HG03521 (cell line): ENCODE measurements at regions not wholly inside any gene's neighbourhood (a gene's known extent, or its start where the extent isn't known, plus 50 kb on each side); places are given as distances from the start of the nearest gene placed in this dataset.

ENCODE experiments used
- ATAC-seq: cut with Tn5 transposase; IDR thresholded peaks from one replicate; pipeline ENCODE4 v1.9.1; 2021; ENCODE audit warnings: mild to moderate bottlenecking, moderate library complexity; ENCODE audit not compliant: unreplicated experiment

DNA sequence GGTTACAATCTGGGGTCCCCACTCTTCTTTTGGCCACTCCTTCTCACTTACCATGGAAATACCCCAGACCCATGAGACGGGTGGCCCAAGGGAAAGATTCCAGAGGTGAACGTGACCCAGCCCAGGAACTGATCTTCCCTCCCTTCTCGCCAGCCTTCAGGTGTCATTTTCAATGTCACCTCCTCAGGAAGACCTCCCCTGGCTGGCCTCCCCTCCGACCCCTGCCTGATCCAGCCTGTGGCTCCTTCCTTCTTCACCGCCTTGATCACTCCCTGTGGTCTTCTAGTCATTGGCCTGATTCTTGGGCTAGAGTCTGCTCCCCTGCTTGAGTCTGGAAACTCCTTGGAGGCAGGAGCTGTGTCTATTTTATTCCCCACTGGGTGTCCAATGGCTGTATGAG is 146.1 kb downstream of the SMAD6 start:
- ATAC-seq, result no peak

DNA sequence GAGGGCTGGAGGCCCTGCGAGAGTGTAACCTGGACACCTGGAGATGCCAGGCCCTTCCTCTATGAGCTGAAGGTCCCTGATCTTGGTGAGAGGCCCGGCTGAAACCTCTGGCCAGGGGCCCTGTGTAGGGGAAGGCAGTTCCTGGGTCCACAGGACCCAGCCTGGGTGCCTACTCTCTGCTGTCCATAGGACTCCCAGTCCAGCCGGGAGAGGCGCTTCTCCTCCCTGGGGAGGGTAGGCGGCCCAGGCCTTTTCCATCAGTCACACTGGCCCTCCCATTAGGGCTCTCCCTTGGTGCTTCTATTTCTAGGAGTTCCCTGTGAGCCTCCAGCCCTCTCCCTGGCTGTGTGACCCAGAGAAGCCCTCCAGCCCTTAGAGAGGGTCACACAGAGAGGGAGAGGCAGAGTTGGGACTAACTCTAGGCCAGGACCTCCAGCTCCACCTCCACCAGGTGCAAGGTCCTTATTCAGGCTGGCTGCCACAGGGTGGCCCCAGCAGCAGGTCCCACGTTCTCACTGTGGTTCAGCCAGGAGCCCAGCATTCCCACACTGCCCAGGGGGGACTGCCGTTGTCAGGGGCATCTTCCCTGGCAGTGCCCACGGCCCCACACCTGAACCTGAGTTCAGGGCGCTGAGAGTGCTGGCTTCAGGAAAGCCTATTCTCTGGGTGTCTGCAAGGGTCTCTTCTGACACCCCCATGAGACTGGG is 146.8 kb downstream of the SMAD6 start:
- ATAC-seq, result no peak

DNA sequence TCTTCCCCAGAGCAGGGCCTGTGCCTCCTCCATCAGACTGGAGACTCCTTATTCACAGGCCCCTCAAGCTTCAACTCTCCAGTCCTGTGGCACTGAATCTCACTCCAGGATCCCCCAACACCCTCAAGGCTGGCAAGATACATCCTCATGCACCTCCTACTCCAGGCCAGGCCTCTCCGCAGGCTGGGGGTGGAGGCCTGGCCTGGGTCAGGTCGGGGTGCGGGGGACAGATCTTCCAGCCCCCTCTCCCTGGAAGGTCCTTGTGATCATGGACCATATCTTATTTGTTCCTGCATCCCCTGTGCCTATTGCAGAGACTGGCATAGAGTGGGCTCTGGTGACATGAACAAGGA is 147.3 kb downstream of the SMAD6 start:
- no peak for ATAC-seq

DNA sequence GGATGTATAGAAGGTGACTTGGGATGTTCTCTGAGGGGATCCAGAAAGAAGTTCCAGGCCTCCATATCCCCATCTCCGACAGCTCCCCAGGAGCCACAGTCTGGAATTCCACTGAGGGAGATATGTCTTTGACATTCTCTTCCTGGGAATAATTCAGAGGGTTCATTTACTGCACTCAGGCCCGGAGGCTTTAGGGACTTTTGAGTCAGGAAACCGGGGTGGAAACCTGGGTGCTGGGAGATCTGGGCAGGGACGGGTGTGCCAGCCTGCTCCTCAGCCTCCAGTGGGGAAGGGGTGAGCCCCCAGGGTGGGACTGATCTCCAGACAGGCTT is 147.7 kb downstream of the SMAD6 start:
- no peak for ATAC-seq

DNA sequence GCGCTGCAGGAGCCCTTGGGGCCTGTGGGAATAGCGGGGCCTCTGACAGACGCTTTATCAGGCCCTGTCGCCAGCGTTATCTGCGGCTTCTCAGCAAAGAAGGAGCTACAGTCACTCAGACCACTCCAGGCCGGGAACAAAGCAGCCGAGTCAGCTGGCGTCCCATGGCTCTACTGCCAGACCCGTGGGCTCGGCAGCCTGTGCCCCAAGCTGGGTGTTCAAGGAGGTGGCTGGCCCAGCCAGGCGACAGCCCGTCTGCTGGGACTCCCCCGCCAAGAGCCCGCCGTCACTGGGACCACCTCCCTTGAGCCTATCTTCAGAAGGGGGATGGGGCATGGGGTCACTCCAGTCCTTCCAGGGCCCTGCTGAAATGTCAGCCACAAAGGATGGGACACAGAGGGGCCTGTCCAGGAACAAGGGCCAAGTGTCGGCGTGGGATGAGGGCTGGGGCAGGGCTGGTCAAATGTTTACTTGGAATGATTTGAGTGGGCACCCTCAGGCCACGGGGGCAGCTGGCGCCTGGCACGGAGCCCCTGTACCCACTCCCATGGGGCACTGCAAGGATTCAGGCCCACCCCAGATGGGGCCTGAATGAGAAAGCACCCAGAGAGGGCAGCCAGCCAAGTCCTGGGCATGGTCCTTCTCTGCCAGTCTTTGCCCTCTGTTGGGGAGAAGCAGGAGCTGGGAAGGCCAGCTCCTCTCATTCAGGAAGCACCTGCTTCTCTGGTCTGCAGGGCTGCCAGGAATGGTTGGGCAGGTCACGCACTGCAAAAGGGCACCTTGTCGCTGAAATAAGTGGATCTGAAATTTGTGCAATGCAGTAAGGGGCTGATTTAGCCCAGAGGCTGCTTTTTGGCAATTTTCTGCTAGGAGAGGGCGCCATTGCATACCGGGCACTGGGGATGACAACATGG is 148.3 kb downstream of the SMAD6 start:
- no peak for ATAC-seq

DNA sequence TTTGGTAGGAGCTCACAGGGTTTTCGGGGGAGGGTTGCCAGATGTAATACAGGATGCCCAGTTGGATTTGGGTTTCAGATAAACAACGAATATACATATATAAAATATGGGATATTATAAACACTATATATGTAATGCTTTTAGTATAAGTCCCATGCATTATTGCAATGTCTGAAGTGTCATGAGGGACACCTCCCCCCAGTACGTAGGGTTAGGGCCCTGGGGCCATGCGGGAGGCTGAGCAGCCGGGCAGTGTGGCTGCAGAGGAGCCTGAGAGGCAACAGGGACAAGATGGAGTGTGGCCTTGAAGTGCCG is 148.9 kb downstream of the SMAD6 start:
- no peak for ATAC-seq

DNA sequence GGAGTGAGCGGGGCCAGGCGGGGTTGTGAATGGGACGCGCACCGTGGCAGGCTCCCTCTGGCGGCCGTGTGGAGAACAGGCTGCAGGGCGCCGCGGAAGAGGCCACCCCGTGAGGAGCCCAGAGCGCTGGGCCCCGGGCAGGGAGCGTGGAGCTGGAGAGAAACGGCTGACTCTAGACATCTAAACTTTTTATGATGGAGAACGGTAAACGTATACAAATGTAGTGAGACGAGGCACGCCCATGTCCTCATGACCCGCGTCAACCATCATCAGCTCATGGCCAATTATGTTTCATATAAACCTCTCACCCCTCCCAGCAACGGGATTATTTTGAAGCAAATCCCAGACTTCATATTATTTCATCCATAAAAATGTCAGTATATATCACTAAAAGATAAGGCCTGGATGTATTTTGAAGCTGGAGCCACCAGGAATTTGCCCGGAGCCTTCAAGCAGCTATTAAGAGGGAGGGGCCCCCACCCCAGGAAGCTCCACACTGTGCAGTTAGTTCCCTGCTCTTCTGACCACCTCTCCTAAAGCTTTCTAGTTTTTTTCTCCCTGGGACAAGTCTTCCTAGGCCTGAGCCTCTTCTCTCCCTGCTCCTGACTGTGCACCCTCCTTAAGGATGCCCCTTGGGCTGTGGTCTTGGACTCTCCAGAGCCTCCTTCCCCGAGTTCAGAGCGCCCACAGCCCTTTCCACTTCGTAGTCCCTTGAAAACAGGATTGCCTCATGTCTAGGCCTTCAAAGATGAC is 149.5 kb downstream of the SMAD6 start:
- no peak for ATAC-seq

DNA sequence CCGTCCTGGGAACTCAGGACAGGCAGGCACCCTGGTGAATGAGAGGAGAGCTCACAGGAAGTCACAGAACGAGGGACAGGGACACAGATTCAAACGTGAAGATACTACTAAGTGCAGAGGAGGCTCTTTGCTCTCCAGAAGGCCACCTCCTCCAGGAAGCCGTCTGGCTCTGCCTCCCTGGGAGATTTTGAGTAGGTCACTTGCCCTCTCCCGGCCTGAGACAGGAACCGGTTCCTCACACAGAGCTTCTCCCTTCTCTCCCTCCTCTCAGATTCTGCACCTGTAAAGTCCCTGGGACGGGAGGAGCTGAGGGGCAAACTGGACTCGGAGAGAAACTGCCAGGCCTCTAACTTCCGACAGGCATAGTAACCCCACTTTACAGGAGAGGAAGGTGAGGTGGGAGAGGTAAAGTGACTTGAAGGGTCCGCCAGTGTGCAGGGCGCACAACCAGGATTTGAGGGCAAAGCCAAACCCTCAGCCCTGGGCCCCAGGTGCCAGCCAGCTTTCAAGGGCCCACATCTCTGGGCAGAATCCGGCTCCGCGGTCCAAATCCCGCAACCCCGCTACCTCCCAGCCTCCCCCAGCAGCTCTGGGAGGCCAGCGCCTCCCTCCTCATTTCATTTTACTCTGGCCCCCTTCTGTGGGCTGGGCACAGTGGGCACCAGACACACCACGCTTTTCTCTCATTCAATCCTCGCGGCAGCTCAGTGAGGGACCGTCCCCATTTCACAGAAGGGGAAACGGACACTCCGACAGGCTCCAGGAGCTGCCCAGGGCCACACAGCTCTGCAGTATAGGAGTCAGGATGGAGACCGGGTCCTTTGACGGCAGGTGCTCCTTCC is 150.2 kb downstream of the SMAD6 start:
- no peak for ATAC-seq

DNA sequence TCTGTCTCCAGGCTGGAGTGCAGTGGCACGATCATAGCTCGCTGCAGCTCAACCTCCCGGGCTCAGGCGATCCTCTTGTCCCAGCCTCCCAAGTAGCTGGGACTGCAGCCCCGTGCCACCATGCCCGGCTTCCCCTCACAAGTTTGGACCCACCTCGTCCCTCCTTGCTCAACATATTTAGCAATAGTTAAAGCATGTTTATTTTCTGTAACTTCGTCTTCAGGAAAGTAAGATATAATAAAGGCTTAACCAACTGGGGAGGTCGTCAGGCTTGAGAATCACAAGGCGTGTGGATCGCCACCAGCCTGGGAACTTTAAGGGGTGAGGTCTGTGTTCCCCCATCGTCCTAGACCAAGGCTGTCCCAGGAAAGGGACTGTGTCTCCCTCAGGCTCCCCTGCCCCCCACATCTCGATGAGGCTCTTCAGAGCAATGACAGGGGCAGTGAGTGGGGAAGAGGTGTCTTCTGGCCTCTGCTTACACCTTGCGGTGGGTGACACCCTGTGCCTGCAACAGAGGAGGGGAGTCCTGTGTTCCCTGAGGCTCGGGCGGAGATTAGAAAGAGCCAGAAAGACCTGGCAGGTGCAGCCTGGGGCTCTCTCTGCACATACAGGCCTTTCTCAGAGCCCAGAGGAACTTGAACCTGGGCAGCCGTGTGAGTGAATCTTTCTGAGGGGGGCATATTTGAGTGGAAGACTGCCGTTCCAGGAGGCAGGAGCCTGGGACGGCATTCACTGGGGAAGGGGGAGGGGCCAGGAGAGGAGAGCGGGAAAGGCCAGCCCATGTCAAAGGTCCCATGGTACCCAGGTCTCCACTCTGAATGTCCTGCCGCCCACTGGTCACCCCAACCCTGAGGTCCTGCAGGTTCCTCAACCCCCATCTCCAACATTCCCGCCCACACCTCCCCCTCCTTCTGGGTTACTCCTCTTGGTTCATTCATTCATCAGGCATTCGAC is 152.3 kb downstream of the SMAD6 start:
- ATAC-seq, result no peak

DNA sequence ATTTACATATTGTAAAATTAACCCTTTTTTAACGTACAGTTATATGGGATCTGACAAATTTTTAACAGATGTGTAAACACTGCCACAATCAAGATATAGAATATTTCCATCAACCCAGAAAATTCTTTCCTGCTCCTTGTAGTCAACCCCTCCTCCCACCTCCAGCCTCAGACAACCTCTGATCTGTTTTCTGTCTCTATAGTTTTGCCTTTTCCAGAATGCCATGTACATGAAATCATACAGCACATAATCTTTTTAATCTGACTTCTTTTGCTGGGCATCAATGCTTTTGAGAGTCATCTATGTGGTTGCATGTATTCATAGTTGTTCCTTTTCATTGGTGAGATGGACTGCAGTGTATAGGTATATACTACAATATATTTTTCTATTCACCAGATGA is 153.0 kb downstream of the SMAD6 start:
- ATAC-seq, result no peak

DNA sequence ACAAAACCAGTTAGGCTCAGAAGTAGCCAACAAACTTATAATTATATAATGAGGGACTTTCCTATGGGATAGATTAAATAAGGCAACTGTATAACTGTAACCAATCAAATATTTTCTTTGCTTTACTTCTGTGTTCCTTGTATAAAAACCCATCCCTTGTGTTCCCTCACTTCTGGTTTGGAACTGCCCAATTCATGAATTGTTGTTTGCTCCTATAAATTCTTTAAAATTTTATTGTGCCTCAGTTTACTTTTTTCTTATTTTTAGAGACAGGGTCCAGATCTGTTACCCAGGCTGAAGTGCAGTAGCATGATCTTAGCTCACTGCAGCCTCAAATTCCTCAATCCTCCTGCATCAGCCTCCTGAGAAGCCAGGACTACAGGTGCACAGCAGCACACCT is 155.7 kb downstream of the SMAD6 start:
- ATAC-seq, result no peak

DNA sequence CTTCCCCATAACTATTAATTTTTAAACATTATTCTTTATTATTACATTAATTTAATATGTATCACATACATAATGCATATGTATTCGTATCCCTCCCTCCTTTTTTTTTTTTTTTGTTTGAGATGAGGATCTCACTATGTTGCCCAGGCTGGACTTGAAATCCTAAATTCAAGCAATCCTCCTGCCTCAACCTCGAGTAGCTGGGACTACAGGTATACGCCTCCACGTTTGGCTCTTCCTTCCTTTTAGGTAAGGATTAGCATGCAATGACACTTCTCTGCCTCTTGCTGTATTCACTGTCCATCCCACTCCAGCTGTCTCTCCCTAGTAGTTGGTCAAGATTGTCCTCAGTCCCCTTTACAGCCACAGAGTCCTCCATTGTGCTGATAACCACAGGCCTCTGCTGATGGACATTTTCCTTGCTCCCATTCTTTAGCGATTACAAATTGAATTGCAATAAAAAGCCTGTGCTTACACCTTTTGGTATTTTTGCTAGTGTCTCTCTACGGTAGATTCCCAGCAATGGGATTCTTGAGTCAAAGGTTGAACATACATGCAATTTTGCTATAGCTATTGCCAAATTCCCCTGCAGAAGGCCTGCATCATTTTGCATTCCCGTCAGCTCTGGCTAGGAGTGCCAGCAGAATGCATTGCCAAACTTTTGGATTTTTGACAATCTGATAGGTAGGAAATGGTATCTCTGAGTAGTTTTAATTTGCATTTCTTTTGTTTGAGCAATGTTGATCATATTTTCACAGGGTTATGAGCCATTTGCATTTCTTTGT is 156.6 kb downstream of the SMAD6 start:
- ATAC-seq, result no peak

DNA sequence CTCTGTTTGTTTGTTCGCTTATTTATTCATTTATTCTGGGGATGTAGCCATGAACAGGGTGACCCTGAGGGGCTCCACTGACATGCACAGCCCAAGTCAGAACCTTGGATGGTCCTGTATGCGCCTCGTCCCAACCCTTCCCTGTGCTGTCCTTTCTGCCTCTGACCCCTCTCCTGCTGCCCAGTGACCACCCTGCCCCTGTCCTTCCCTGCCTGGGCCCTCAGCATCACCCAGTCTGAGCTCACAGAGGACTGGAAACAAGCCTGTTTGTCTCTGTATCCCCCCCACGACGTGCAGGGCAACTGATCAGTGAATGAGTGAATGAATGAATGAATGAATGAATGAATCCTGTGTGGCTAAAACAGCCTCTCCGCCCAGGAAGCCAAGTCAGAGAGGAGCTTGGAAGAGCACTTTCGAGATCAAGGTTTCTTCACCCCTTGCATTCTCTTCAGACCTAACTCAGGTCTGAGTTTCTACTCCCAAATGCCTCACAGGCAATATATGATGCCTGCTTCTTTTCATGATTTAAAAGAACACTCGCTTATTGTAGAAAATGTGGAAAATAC is 157.7 kb downstream of the SMAD6 start:
- ATAC-seq, result no peak

DNA sequence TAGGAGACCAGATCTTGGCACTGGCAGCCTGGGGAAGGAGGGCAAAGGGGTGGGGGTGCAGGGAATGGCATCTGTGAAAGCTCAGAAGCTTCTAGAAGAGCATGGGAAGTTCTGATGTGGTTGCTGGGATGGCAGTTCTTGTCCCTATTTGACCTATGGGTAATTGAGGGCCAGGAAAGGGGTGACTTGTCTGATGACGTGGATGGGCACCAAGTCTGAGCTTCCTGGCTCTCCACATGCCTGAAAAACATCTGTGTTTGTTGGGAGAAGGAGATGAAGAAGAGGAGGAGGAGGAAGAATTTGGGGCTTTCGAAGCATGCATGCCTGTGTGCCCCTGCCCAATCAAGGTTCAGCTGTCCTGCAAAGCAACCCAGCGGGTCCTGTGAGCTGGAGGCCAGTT is 158.8 kb downstream of the SMAD6 start:
- no peak for ATAC-seq

DNA sequence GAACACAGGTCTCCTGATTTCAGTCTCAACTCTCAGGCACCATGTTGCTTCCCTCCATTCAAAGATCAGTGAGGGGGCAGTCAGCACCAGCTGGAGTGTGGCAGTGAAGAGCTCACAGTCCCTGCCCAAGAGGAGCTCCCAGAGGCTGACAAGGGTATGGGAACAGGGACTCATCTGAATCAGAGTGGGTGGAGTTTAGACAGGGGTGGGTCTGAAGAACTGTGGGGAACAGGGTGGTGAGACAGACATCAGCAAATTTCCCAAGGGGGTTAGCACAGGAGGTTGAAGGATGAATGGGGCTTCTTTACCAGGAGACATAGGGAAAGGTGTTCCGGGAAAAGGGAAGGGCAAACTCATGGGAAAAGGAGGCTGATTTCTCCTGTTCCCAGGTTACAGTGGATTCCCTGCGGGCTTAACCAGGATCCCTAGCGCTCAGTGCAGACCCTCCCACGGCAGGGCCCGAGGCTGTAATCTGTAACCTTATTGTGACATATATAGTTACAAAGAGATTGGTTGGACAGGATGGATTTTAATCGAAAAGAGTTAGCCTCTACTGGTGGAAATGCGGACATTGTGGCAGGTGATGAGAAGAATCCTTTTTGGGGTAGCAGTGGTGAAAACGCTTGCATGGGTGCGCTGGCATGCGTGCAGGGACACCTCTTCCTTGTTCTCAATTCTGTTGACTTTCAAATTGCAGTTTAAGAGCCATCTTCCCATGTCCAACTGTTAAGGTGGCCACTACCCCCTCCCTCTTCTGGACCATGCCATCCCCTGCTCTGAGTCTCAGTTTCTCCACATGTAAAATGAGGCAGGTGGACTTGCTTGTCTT is 160.3 kb downstream of the SMAD6 start:
- no peak for ATAC-seq

DNA sequence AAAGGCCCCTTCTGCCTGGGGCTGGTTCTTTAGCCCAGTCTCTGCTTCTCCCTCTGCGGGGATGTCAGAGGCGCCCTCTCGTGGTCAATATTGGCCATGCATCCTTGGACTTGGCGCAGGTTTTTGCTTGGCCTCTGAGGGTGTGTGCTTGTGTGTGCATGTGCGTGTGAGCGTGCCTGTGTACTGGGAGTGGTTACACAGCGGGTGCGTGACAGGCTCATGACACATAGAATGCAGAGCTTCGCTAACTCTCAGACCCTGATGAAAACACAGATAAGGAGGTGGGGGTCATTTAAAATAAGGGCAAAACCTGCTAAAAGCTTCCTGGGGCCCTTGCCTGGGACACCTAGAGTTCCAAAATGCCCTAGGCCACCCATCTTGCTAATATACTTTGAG is 160.9 kb downstream of the SMAD6 start:
- ATAC-seq, result no peak

DNA sequence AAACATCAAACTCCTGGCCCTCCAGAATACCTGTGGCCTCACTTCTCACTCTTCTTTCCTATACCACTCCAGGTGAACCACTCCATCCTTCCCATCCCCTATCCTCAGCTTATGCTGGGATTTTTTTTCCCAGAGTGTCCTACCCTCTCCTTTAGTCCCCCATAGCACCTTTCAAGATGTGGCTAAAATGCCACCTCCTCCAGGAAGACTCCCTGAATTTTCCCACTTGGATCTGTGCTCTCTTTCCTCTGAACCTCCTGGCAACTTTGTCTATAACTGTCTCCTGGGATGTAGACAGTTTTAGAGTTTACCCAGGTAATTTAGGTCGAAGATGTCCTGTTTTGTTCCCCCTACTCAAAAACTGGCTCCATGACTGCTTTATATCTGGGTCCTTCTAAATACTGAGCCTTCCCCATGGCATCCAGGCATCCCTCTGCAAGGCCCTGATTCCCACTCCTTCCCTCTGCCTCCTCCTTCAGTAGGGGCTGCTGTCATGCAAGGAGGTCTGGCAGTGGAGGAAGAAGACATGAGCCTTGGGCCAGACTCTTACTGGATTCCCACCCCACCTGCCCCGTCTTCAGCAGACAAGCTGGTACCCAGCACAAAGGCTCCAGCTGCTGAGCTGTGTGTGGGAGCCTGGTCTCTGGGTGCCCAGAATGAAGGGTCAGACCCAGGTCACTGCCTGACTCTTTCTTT is 161.5 kb downstream of the SMAD6 start:
- no peak for ATAC-seq
